ENCODE measurements at regions not wholly inside any gene's neighbourhood (a gene's known extent, or its start where the extent isn't known, plus 50 kb on each side); places are given as distances from the start of the nearest gene placed in this dataset.

GRCh38 chr2:215833531-215834162 is 179.7 kb downstream of the MREG start (continued):
- no peak for TF ChIP-seq CLOCK (CRISPR knock-in tag; IDR thresholded peaks at IDR 0.05; ENCODE audit: borderline replicate concordance)
- no peak for TF ChIP-seq ZNF778 (CRISPR knock-in tag; IDR thresholded peaks at IDR 0.05)
- TF ChIP-seq NCOA6 (IDR thresholded peaks at IDR 0.05), result no peak
- TF ChIP-seq CHAMP1 (IDR thresholded peaks at IDR 0.05), result no peak
- no peak for TF ChIP-seq E2F4 (CRISPR knock-in tag; IDR thresholded peaks at IDR 0.05; ENCODE audit: low read depth)
- TF ChIP-seq ATF3 (IDR thresholded peaks at IDR 0.05), result peak; percentile 50; the same call in 1 of the 2 replicates
- TF ChIP-seq ATF3 (CRISPR knock-in tag; conservative IDR thresholded peaks at IDR 0.05), result no peak
- TF ChIP-seq ZNF583 (CRISPR knock-in tag; IDR thresholded peaks at IDR 0.05), result peak; percentile 48; the same call in 1 of the 2 replicates
- no peak for TF ChIP-seq THAP7 (CRISPR knock-in tag; IDR thresholded peaks at IDR 0.05)
- no peak for TF ChIP-seq RBFOX2 (IDR thresholded peaks at IDR 0.05; ENCODE audit: low read depth, low read length)
- TF ChIP-seq TAF9B (IDR thresholded peaks at IDR 0.05; ENCODE audit: partially characterized antibody), result peak; percentile 37
- no peak for TF ChIP-seq PKNOX1 (IDR thresholded peaks at IDR 0.05)
- no peak for TF ChIP-seq MBD2 (IDR thresholded peaks at IDR 0.05; ENCODE audit: borderline replicate concordance, low read depth)
- TF ChIP-seq ZNF217 (CRISPR knock-in tag; IDR thresholded peaks at IDR 0.05), result no peak
- TF ChIP-seq KLF1 (tag; IDR thresholded peaks at IDR 0.05), result no peak
- peak; percentile 49; the same call in 1 of the 2 replicates for TF ChIP-seq HINFP (tag; conservative IDR thresholded peaks at IDR 0.05; ENCODE audit: low read depth)
- TF ChIP-seq ZNF232 (CRISPR knock-in tag; IDR thresholded peaks at IDR 0.05), result no peak
- TF ChIP-seq E2F3 (CRISPR knock-in tag; IDR thresholded peaks at IDR 0.05), result no peak
